OCI-LY7 (cell line): ENCODE measurements at regions not wholly inside any gene's neighbourhood (a gene's known extent, or its start where the extent isn't known, plus 50 kb on each side); places are given as distances from the start of the nearest gene placed in this dataset.

ENCODE experiments used
- BruUV-seq: library from RNA; stranded (reverse); fragments of 400-500 nt; replicated peaks from 2 replicates; lab custom pipeline; 2021; lab: Mats Ljungman, UMichigan
- CTCF ChIA-PET: fragments of 300-600 bp; sonication (Branson Sonifier 250); formaldehyde crosslinking; loops from one replicate; lab custom pipeline; 2022; ENCODE audit warnings: antibody characterized with exemption; ENCODE audit not compliant: unreplicated experiment; lab: Charles Lee
- POLR2A ChIA-PET: fragments of 300-600 bp; sonication (Branson Sonifier 250); formaldehyde crosslinking; loops from one replicate; lab custom pipeline; 2022; ENCODE audit warnings: antibody characterized with exemption; lab: Charles Lee
- DNase-seq: peaks from one replicate; pipeline ENCODE4 v3.0.0-alpha.2; 2015; ENCODE audit warnings: low spot score
- H2AFZ ChIP-seq: fragments of 200-600 bp; sonication (generic), shearing (Covaris generic); 2 replicates; pipeline ENCODE4 v1.6.1; 2014; ENCODE audit warnings: mild to moderate bottlenecking, antibody characterized with exemption, low read length, moderate library complexity
- H3K27ac ChIP-seq: fragments of 200-600 bp; sonication (generic); 2 replicates; pipeline ENCODE4 v1.5.1; 2014; ENCODE audit warnings: mixed run types, low read depth, mild to moderate bottlenecking, moderate library complexity, low read length, inconsistent platforms; ENCODE audit not compliant: poor library complexity, severe bottlenecking
- H3K36me3 ChIP-seq: fragments of 200-600 bp; sonication (generic); 2 replicates; pipeline ENCODE4 v1.6.1; 2014; ENCODE audit warnings: mild to moderate bottlenecking, antibody characterized with exemption, low read length, moderate library complexity, mixed read lengths; ENCODE audit not compliant: insufficient read depth
- H3K4me1 ChIP-seq: fragments of 200-600 bp; sonication (generic); 2 replicates; pipeline ENCODE4 v1.5.1; 2014; ENCODE audit warnings: mild to moderate bottlenecking, low read length; ENCODE audit not compliant: insufficient read depth, poor library complexity, severe bottlenecking
- H3K4me2 ChIP-seq: fragments of 200-600 bp; sonication (generic); 2 replicates; pipeline ENCODE4 v1.6.1; 2014; ENCODE audit warnings: mild to moderate bottlenecking, low read length
- H3K4me3 ChIP-seq: fragments of 200-600 bp; sonication (generic); 2 replicates; pipeline ENCODE4 v1.5.1; 2014; ENCODE audit warnings: mild to moderate bottlenecking, low read depth, low read length; ENCODE audit not compliant: poor library complexity, severe bottlenecking
- H3K79me2 ChIP-seq: fragments of 200-600 bp; sonication (generic); 2 replicates; pipeline ENCODE4 v1.6.1; 2016; ENCODE audit warnings: low read depth, mild to moderate bottlenecking, low read length, moderate library complexity, mixed read lengths; ENCODE audit not compliant: insufficient read depth
- H3K9me2 ChIP-seq: fragments of 200-600 bp; sonication (generic); 2 replicates; pipeline ENCODE4 v1.6.1; 2016; ENCODE audit warnings: mild to moderate bottlenecking, low read length, mixed read lengths; ENCODE audit not compliant: insufficient read depth
- H3K9me3 ChIP-seq: fragments of 200-600 bp; sonication (generic); 2 replicates; pipeline ENCODE4 v1.6.1; 2014; ENCODE audit warnings: mild to moderate bottlenecking, mixed run types, low read length, mixed read lengths
- H4K20me1 ChIP-seq: fragments of 200-600 bp; sonication (generic); 2 replicates; pipeline ENCODE4 v1.6.1; 2014; ENCODE audit warnings: mild to moderate bottlenecking, antibody characterized with exemption, low read length, moderate library complexity, mixed read lengths; ENCODE audit not compliant: insufficient read depth
- CTCF ChIP-seq: fragments of 200-600 bp; sonication (generic); conservative IDR thresholded peaks from 2 replicates; pipeline ENCODE4 v1.5.1; 2014; ENCODE audit warnings: mild to moderate bottlenecking, antibody characterized with exemption, low read length, moderate library complexity, mixed read lengths
- EZH2phosphoT487 ChIP-seq: fragments of 200-600 bp; sonication (generic); IDR thresholded peaks from 2 replicates; pipeline ENCODE4 v1.6.1; 2018; ENCODE audit warnings: low read depth, borderline replicate concordance, mild to moderate bottlenecking, mixed run types, antibody characterized with exemption, low read length, moderate library complexity, mixed read lengths
- intact Hi-C: fragments of 100-400 bp; cut with micrococcal nuclease; formaldehyde crosslinking; loops from one replicate; pipeline ENCODE4 v1.10.0; 2022; ENCODE audit not compliant: unreplicated experiment

GRCh38 chrX:79623098-79623762, 256.1 kb upstream of the ITM2A start:
- no peak overlapping the region for H2AFZ ChIP-seq
- H3K27ac ChIP-seq = no peak overlapping the region
- TF ChIP-seq CTCF (no peak), EZH2phosphoT487 (no peak)
- H3K4me3 ChIP-seq = no peak overlapping the region
- H3K79me2 ChIP-seq = no peaks in the 10 kb centered on the region
- ChIA-PET CTCF (no interaction called here), POLR2A (no interaction called here)
- no peaks in the 10 kb centered on the region for H3K4me1 ChIP-seq
- no peaks in the 10 kb centered on the region for H3K36me3 ChIP-seq
- DNase-seq = no peak
- H3K9me2 ChIP-seq = no peaks in the 10 kb centered on the region
- no peak overlapping the region for H3K4me2 ChIP-seq
- no TSS peak for BruUV-seq
- H4K20me1 ChIP-seq = no peaks in the 10 kb centered on the region
- intact Hi-C loops = no loop called here
- no peaks in the 10 kb centered on the region for H3K9me3 ChIP-seq

GRCh38 chrX:79618280-79618679, 251.1 kb upstream of the ITM2A start:
- H3K9me2 ChIP-seq = no peaks in the 10 kb centered on the region
- no peaks in the 10 kb centered on the region for H3K9me3 ChIP-seq
- CTCF ChIA-PET = no interaction called here
- H2AFZ ChIP-seq = no peak overlapping the region
- H4K20me1 ChIP-seq = no peaks in the 10 kb centered on the region
- H3K4me3 ChIP-seq = no peak overlapping the region
- TF ChIP-seq EZH2phosphoT487 = no peak
- TF ChIP-seq CTCF = no peak
- intact Hi-C loops = no loop called here
- BruUV-seq = no TSS peak
- no peak overlapping the region for H3K27ac ChIP-seq
- no peak for DNase-seq
- no peaks in the 10 kb centered on the region for H3K36me3 ChIP-seq
- POLR2A ChIA-PET = no interaction called here
- no peaks in the 10 kb centered on the region for H3K4me1 ChIP-seq
- no peaks in the 10 kb centered on the region for H3K79me2 ChIP-seq
- no peak overlapping the region for H3K4me2 ChIP-seq

- no peaks in the 10 kb centered on the region for H4K20me1 ChIP-seq
- H3K79me2 ChIP-seq = no peaks in the 10 kb centered on the region
- H3K4me1 ChIP-seq = no peaks in the 10 kb centered on the region
- intact Hi-C loops = no loop called here
- H3K9me2 ChIP-seq = no peaks in the 10 kb centered on the region
- no peak overlapping the region for H3K27ac ChIP-seq
- no peak overlapping the region for H2AFZ ChIP-seq
- ChIA-PET CTCF (no interaction called here), POLR2A (no interaction called here)
- no peaks in the 10 kb centered on the region for H3K36me3 ChIP-seq
- no peak overlapping the region for H3K4me2 ChIP-seq
- no peaks in the 10 kb centered on the region for H3K9me3 ChIP-seq
- no peak for TF ChIP-seq CTCF
- TF ChIP-seq EZH2phosphoT487 = no peak
- H3K4me3 ChIP-seq = no peak overlapping the region
- BruUV-seq = no TSS peak
- no peak for DNase-seq
Observed at GRCh38 chrX:79604364-79604763, 237.2 kb upstream of the ITM2A start.
